Omental fat pad (tissue), 3 donors: ENCODE measurements at regions not wholly inside any gene's neighbourhood (a gene's known extent, or its start where the extent isn't known, plus 50 kb on each side); places are given as distances from the start of the nearest gene placed in this dataset. TPM values are rescaled to one million over a fixed set of nuclear protein-coding genes. Genes with fewer than 3 reads are reported as not detected.

Experiments used
- ATAC-seq: fragments of 150-250 bp; one replicate; pipeline ENCODE4 v1.9.1; 2016; ENCODE audit warnings: mild to moderate bottlenecking, moderate library complexity; ENCODE audit not compliant: low FRiP score
- DNase-seq: peaks from one replicate; pipeline ENCODE4 v3.0.0-alpha.2; 2019; ENCODE audit warnings: low spot score
- CTCF ChIP-seq, 3 donors: fragments of 450-650 bp; IDR thresholded peaks; one replicate each; pipeline ENCODE4 v1.5.1; 2016 to 2017; ENCODE audit warnings: antibody characterized with exemption in 3 of 3, mild to moderate bottlenecking in 3 of 3, moderate library complexity in 2 of 3
- small RNA-seq: library from RNA; depleted of rRNA; stranded (forward); fragments of <200 nt; gene quantifications from one replicate; pipeline ENCODE3, GENCODE V24; 2016

- no peak for TF ChIP-seq CTCF (IDR thresholded peaks at IDR 0.05)
- DNase-seq = no peak
- no peak for ATAC-seq
Measured at GRCh38 chr3:76969996-76970615, 69.8 kb upstream of the ROBO2 start.

GRCh38 chr3:76972624-76973296 lies 67.1 kb upstream of the ROBO2 start:
- ATAC-seq = no peak
- no peak for DNase-seq
- TF ChIP-seq CTCF (IDR thresholded peaks at IDR 0.05) = no peak

- TF ChIP-seq CTCF (IDR thresholded peaks at IDR 0.05) = no peak
- no peak for ATAC-seq
- no peak for DNase-seq
Measured at GRCh38 chr3:76976996-76977395, 62.9 kb upstream of the ROBO2 start.

- DNase-seq (no peak), ATAC-seq (no peak)
- TF ChIP-seq CTCF (IDR thresholded peaks at IDR 0.05) = no peak
Measured at GRCh38 chr3:76985645-76986044, 54.3 kb upstream of the ROBO2 start.

GRCh38 chr3:76986876-76987474 lies 52.9 kb upstream of the ROBO2 start:
- DNase-seq (no peak), ATAC-seq (no peak)
- no peak for TF ChIP-seq CTCF (IDR thresholded peaks at IDR 0.05)

Small RNA genes in the stretch of these regions (small RNA-seq; reads per million reads assigned to genes)
- gene RF00019 = not detected
